GM18498 (cell line): ENCODE measurements at regions not wholly inside any gene's neighbourhood (a gene's known extent, or its start where the extent isn't known, plus 50 kb on each side); places are given as distances from the start of the nearest gene placed in this dataset.
A peak's percentile ranks its signal among the peaks of the same experiment; 100 is the strongest.

Experiments
- ATAC-seq: cut with Tn5 transposase; IDR thresholded peaks from one replicate; pipeline ENCODE4 v1.9.1; 2021; ENCODE audit warnings: mild to moderate bottlenecking, moderate library complexity; ENCODE audit not compliant: unreplicated experiment

- ATAC-seq: no peak
Observed at GRCh38 chr11:25943777-25944661, 387.9 kb upstream of the ANO3 start.

- ATAC-seq: no peak
Observed at GRCh38 chr11:25949918-25950317, 382.0 kb upstream of the ANO3 start.

- no peak for ATAC-seq
Observed at GRCh38 chr11:25953006-25953405, 378.9 kb upstream of the ANO3 start.

- ATAC-seq: no peak
Observed at GRCh38 chr11:25958045-25958444, 373.9 kb upstream of the ANO3 start.

- no peak for ATAC-seq
Observed at GRCh38 chr11:25961539-25961938, 370.4 kb upstream of the ANO3 start.

- ATAC-seq: no peak
Observed at GRCh38 chr11:25970726-25971508, 361.0 kb upstream of the ANO3 start.

- no peak for ATAC-seq
Observed at GRCh38 chr11:25980091-25980490, 351.8 kb upstream of the ANO3 start.

- ATAC-seq: peak; percentile 92
Observed at GRCh38 chr11:25981998-25982397, 349.9 kb upstream of the ANO3 start.

GRCh38 chr11:25983280-25983679 lies 348.6 kb upstream of the ANO3 start:
- ATAC-seq: no peak

- ATAC-seq: no peak
Observed at GRCh38 chr11:25988178-25988577, 343.8 kb upstream of the ANO3 start.

- ATAC-seq: no peak
Observed at GRCh38 chr11:25990406-25990805, 341.5 kb upstream of the ANO3 start.

- no peak for ATAC-seq
Observed at GRCh38 chr11:25991476-25991875, 340.5 kb upstream of the ANO3 start.

- no peak for ATAC-seq
Observed at GRCh38 chr11:25992294-25992693, 339.6 kb upstream of the ANO3 start.

- ATAC-seq: no peak
Observed at GRCh38 chr11:25993016-25993415, 338.9 kb upstream of the ANO3 start.

- no peak for ATAC-seq
Observed at GRCh38 chr11:26011474-26011873, 320.5 kb upstream of the ANO3 start.

- ATAC-seq: no peak
Observed at GRCh38 chr11:26014456-26015115, 317.3 kb upstream of the ANO3 start.

- ATAC-seq: no peak
Observed at GRCh38 chr11:26017322-26017860, 314.5 kb upstream of the ANO3 start.

GRCh38 chr11:26017903-26018302 lies 314.0 kb upstream of the ANO3 start:
- ATAC-seq: no peak

- ATAC-seq: no peak
Observed at GRCh38 chr11:26018336-26018735, 313.6 kb upstream of the ANO3 start.

GRCh38 chr11:26019386-26019785 lies 312.5 kb upstream of the ANO3 start:
- ATAC-seq: no peak

GRCh38 chr11:26021017-26021416 lies 310.9 kb upstream of the ANO3 start:
- no peak for ATAC-seq
